ENCODE measurements at regions not wholly inside any gene's neighbourhood (a gene's known extent, or its start where the extent isn't known, plus 50 kb on each side); places are given as distances from the start of the nearest gene placed in this dataset.
"Not testable (repeated sequence)": the region's sequence is repeated elsewhere in the genome, so short reads cannot be mapped to it uniquely, and the experiment has no call there.

- Histone ChIP-seq H3K27ac (ENCODE audit: low read depth, low read length) (no peak overlapping the region), H3K27me3 (ENCODE audit: control insufficient read depth, insufficient read depth, low read length) (no peaks in the 10 kb centered on the region), H3K36me3 (ENCODE audit: control insufficient read depth, insufficient read depth, low read length) (no peaks in the 10 kb centered on the region), H3K9ac (ENCODE audit: low read length) (no peak overlapping the region), H3K4me3 (ENCODE audit: low read length) (no peak overlapping the region), H3K4me1 (ENCODE audit: control insufficient read depth, insufficient read depth, low read length) (no peaks in the 10 kb centered on the region)
Measured at GRCh38 chr20:51923633-51924032, 121.3 kb upstream of the SALL4 start.

- not testable (repeated sequence) for H3K4me1 ChIP-seq (ENCODE audit: control insufficient read depth, insufficient read depth, low read length); H3K4me3 ChIP-seq (ENCODE audit: low read length); H3K9ac ChIP-seq (ENCODE audit: low read length); H3K27ac ChIP-seq (ENCODE audit: low read depth, low read length); H3K27me3 ChIP-seq (ENCODE audit: control insufficient read depth, insufficient read depth, low read length); H3K36me3 ChIP-seq (ENCODE audit: control insufficient read depth, insufficient read depth, low read length)
Measured at GRCh38 chr20:51922812-51923211, 120.5 kb upstream of the SALL4 start.

DNA sequence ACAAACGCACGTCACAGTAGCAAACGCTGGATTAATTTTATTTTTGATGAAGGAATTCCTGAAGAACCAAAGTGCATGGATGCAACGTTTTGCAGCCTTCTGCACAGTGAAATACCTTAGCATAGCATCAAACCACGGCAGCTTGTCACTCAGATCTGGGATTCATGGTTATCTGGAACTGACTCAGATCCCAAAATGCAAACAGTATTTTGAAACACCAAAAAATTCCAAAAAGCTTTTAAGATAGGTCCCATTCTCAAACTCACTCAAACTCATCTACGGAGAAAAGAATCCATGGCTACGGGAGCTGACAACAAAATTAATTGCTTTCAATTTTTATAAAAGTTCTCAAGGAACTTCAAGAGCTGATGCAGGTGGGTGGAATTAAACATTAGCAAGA lies 116.2 kb upstream of the SALL4 start:
- H3K4me3 ChIP-seq (ENCODE audit: low read length), result no peak overlapping the region
- H3K36me3 ChIP-seq (ENCODE audit: control insufficient read depth, insufficient read depth, low read length), result no peaks in the 10 kb centered on the region
- H3K9ac ChIP-seq (ENCODE audit: low read length), result no peak overlapping the region
- no peaks in the 10 kb centered on the region for H3K27me3 ChIP-seq (ENCODE audit: control insufficient read depth, insufficient read depth, low read length)
- no peaks in the 10 kb centered on the region for H3K4me1 ChIP-seq (ENCODE audit: control insufficient read depth, insufficient read depth, low read length)
- no peak overlapping the region for H3K27ac ChIP-seq (ENCODE audit: low read depth, low read length)

- no peaks in the 10 kb centered on the region for H3K36me3 ChIP-seq (ENCODE audit: control insufficient read depth, insufficient read depth, low read length)
- H3K4me1 ChIP-seq (ENCODE audit: control insufficient read depth, insufficient read depth, low read length), result no peaks in the 10 kb centered on the region
- no peak overlapping the region for H3K9ac ChIP-seq (ENCODE audit: low read length)
- H3K27ac ChIP-seq (ENCODE audit: low read depth, low read length), result no peak overlapping the region
- no peak overlapping the region for H3K4me3 ChIP-seq (ENCODE audit: low read length)
- no peaks in the 10 kb centered on the region for H3K27me3 ChIP-seq (ENCODE audit: control insufficient read depth, insufficient read depth, low read length)
Measured at GRCh38 chr20:51917886-51918535, 115.7 kb upstream of the SALL4 start.

DNA sequence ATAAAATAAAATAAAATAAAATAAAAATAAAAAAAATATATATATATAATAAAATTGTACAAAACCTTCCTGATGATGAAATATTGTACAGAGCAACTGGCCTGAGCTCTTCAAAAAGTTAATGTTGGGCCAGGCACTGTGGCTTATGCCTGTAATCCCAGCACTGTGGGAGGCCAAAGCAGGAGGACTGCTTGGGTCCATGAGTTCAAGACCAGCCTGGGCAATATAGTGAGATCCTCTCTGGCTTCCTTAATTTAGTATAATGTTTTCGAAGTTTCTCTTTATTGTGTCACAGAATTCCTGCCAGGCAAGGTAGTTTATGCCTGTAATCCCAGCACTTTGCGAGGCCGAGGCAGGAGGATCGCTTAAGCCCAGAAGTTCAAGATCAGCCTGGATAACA lies 113.9 kb upstream of the SALL4 start:
- H3K27ac ChIP-seq (ENCODE audit: low read depth, low read length), result no peak overlapping the region
- no peak overlapping the region for H3K4me3 ChIP-seq (ENCODE audit: low read length)
- H3K9ac ChIP-seq (ENCODE audit: low read length), result no peak overlapping the region
- H3K4me1 ChIP-seq (ENCODE audit: control insufficient read depth, insufficient read depth, low read length), result no peaks in the 10 kb centered on the region
- no peaks in the 10 kb centered on the region for H3K27me3 ChIP-seq (ENCODE audit: control insufficient read depth, insufficient read depth, low read length)
- H3K36me3 ChIP-seq (ENCODE audit: control insufficient read depth, insufficient read depth, low read length), result no peaks in the 10 kb centered on the region

DNA sequence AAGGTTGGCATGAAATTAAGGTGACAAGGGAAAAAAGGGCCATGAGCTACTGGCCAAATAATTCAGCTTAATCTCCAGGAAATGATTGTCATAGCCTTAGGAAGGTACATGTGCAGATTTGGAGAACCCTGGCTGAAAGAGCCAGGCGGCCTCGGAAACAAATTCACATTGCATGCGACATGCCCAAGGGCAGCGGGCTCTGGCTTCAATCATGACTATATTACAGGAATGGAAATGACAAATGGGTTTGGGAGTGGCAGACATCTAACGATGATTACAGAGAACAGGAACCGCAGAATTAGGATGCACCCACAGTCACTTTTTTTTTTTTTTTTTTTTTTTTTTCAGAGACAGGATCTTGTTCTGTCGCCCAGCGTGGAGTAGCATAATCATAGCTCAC lies 112.4 kb upstream of the SALL4 start:
- H3K36me3 ChIP-seq (ENCODE audit: control insufficient read depth, insufficient read depth, low read length), result no peaks in the 10 kb centered on the region
- no peak overlapping the region for H3K4me3 ChIP-seq (ENCODE audit: low read length)
- no peak overlapping the region for H3K27ac ChIP-seq (ENCODE audit: low read depth, low read length)
- H3K4me1 ChIP-seq (ENCODE audit: control insufficient read depth, insufficient read depth, low read length), result no peaks in the 10 kb centered on the region
- H3K9ac ChIP-seq (ENCODE audit: low read length), result no peak overlapping the region
- H3K27me3 ChIP-seq (ENCODE audit: control insufficient read depth, insufficient read depth, low read length), result no peaks in the 10 kb centered on the region

DNA sequence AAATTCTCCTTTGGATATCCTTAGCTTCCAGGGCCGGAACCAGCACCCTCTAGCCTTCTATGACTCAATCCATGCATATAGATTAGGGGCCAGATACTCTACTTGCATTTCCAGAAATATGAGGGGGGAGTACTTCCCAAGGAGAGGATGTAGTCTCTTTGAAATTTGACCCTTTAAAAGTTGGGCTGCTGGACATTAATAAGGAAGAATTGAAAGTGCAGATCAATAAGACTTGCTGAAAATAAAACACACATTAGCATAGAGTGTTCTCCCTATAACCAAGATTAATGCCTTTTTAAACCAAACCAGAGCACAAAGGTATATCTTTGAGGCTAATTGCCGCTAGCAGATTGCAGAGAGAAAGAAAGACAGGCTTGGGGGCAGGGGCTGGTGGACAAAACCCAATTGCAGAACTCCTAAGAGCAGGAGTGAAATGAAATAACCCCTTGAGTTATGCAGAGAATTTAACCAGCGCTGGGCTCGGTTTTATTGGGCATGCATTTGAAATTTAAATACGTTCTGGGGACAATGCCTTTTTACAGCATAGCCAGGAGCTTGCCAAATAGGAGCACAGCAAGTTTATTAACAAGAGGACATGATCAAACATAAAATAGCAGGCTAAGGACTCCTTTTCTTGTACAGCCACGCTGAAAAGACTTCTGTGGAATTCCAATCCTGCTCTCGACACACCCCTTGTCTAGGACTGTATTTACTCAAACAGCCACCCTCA lies 108.2 kb upstream of the SALL4 start:
- H3K4me1 ChIP-seq (ENCODE audit: control insufficient read depth, insufficient read depth, low read length), result no peaks in the 10 kb centered on the region
- no peaks in the 10 kb centered on the region for H3K27me3 ChIP-seq (ENCODE audit: control insufficient read depth, insufficient read depth, low read length)
- H3K27ac ChIP-seq (ENCODE audit: low read depth, low read length), result no peak overlapping the region
- no peak overlapping the region for H3K9ac ChIP-seq (ENCODE audit: low read length)
- H3K4me3 ChIP-seq (ENCODE audit: low read length), result no peak overlapping the region
- H3K36me3 ChIP-seq (ENCODE audit: control insufficient read depth, insufficient read depth, low read length), result no peaks in the 10 kb centered on the region

DNA sequence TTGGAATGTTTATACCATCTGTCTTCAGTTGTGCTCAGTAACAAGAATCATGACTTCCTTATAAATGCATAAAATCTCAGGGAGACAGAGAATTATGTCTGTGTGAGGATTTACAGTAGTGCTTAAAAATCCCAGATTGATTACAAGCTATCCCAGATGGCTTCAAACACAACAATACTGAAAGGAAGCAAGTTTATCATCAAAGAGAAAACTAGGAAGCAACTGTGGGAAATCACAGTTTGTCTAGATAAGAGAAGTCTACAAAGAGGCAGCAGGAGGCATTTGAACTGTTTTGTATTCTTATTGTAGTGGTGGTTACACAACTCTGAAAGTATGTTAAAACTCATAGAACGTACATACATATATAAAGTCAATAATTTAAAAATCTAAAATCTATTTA lies 104.4 kb upstream of the SALL4 start:
- no peaks in the 10 kb centered on the region for H3K36me3 ChIP-seq (ENCODE audit: control insufficient read depth, insufficient read depth, low read length)
- H3K27me3 ChIP-seq (ENCODE audit: control insufficient read depth, insufficient read depth, low read length), result no peaks in the 10 kb centered on the region
- no peak overlapping the region for H3K9ac ChIP-seq (ENCODE audit: low read length)
- H3K4me1 ChIP-seq (ENCODE audit: control insufficient read depth, insufficient read depth, low read length), result no peaks in the 10 kb centered on the region
- no peak overlapping the region for H3K4me3 ChIP-seq (ENCODE audit: low read length)
- H3K27ac ChIP-seq (ENCODE audit: low read depth, low read length), result no peak overlapping the region

GRCh38 chr20:51906049-51906448 lies 103.7 kb upstream of the SALL4 start:
- no peak overlapping the region for H3K27ac ChIP-seq (ENCODE audit: low read depth, low read length)

DNA sequence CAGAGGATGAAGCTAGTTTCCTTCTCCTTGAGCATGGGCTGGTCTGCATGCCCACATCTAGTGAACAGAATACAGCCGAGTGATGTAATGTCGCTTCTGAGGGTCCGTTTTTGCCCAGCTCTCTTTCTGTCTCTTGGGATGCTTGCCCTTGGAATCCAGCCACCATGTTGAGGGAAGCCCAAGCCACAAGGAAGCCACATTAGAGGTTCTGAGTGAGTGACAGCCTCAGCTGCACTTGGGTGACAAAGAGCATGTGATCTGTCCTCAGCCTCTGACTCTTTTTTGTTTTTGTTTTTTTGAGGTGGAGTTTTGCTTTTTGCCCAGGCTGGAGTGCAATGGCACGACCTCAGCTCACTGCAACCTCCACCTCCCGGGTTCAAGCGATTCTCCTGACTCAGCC lies 100.6 kb upstream of the SALL4 start:
- Histone ChIP-seq H3K36me3 (ENCODE audit: control insufficient read depth, insufficient read depth, low read length) (no peaks in the 10 kb centered on the region), H3K9ac (ENCODE audit: low read length) (no peak overlapping the region), H3K4me3 (ENCODE audit: low read length) (no peak overlapping the region), H3K27me3 (ENCODE audit: control insufficient read depth, insufficient read depth, low read length) (no peaks in the 10 kb centered on the region), H3K27ac (ENCODE audit: low read depth, low read length) (no peak overlapping the region), H3K4me1 (ENCODE audit: control insufficient read depth, insufficient read depth, low read length) (no peaks in the 10 kb centered on the region)

More at GRCh38 chr20:51906049-51906448, 103.7 kb upstream of the SALL4 start:
- Histone ChIP-seq H3K9ac (ENCODE audit: low read length) (no peak overlapping the region), H3K27me3 (ENCODE audit: control insufficient read depth, insufficient read depth, low read length) (no peaks in the 10 kb centered on the region), H3K4me1 (ENCODE audit: control insufficient read depth, insufficient read depth, low read length) (no peaks in the 10 kb centered on the region), H3K4me3 (ENCODE audit: low read length) (no peak overlapping the region), H3K36me3 (ENCODE audit: control insufficient read depth, insufficient read depth, low read length) (no peaks in the 10 kb centered on the region)

GRCh38 chr20:51900443-51900842 lies 98.1 kb upstream of the SALL4 start:
- Histone ChIP-seq H3K27ac (ENCODE audit: low read depth, low read length) (no peak overlapping the region), H3K36me3 (ENCODE audit: control insufficient read depth, insufficient read depth, low read length) (no peaks in the 10 kb centered on the region), H3K4me3 (ENCODE audit: low read length) (no peak overlapping the region), H3K9ac (ENCODE audit: low read length) (no peak overlapping the region), H3K27me3 (ENCODE audit: control insufficient read depth, insufficient read depth, low read length) (no peaks in the 10 kb centered on the region), H3K4me1 (ENCODE audit: control insufficient read depth, insufficient read depth, low read length) (no peaks in the 10 kb centered on the region)

- Histone ChIP-seq H3K36me3 (ENCODE audit: control insufficient read depth, insufficient read depth, low read length) (no peaks in the 10 kb centered on the region), H3K9ac (ENCODE audit: low read length) (no peak overlapping the region), H3K4me1 (ENCODE audit: control insufficient read depth, insufficient read depth, low read length) (no peaks in the 10 kb centered on the region), H3K27me3 (ENCODE audit: control insufficient read depth, insufficient read depth, low read length) (no peaks in the 10 kb centered on the region), H3K4me3 (ENCODE audit: low read length) (no peak overlapping the region), H3K27ac (ENCODE audit: low read depth, low read length) (no peak overlapping the region)
Measured at GRCh38 chr20:51899674-51900073, 97.4 kb upstream of the SALL4 start.

DNA sequence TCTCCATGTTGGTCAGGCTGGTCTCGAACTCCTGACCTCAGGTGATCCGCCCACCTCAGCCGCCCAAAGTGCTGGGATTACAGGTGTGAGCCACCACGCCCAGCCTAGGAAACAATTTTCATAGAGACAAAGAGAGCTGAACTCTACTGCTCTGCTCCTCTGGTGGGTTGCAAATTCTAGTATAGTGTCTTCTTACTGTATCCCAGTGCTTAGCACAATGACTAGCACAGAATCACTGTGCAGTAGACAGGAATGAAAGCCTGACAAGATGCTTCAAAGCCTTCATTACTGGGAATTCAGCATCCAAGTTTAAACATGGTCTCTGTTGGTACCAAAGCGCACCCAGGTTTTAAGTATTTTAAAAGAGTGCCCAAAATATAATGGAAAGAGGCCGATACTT lies 96.5 kb upstream of the SALL4 start:
- Histone ChIP-seq H3K36me3 (ENCODE audit: control insufficient read depth, insufficient read depth, low read length) (no peaks in the 10 kb centered on the region), H3K27ac (ENCODE audit: low read depth, low read length) (no peak overlapping the region), H3K9ac (ENCODE audit: low read length) (no peak overlapping the region), H3K4me1 (ENCODE audit: control insufficient read depth, insufficient read depth, low read length) (no peaks in the 10 kb centered on the region), H3K4me3 (ENCODE audit: low read length) (no peak overlapping the region), H3K27me3 (ENCODE audit: control insufficient read depth, insufficient read depth, low read length) (no peaks in the 10 kb centered on the region)
